KMS-11 (cell line): ENCODE measurements at regions not wholly inside any gene's neighbourhood (a gene's known extent, or its start where the extent isn't known, plus 50 kb on each side); places are given as distances from the start of the nearest gene placed in this dataset.

ENCODE experiments used
- H2AFZ ChIP-seq: fragments of 200-600 bp; sonication (generic); 2 replicates; pipeline ENCODE4 v1.6.1; 2016; ENCODE audit warnings: antibody characterized with exemption, mixed run types, low read depth
- H3K27ac ChIP-seq: fragments of 200-600 bp; sonication (generic); 2 replicates; pipeline ENCODE4 v1.6.1; 2016; ENCODE audit warnings: mild to moderate bottlenecking, mixed run types
- H3K27me3 ChIP-seq: fragments of 200-600 bp; sonication (generic); 2 replicates; pipeline ENCODE4 v1.6.1; 2017; ENCODE audit warnings: mild to moderate bottlenecking, low read depth, mixed run types, moderate library complexity; ENCODE audit not compliant: insufficient read depth
- H3K36me3 ChIP-seq: fragments of 200-600 bp; sonication (generic); 2 replicates; pipeline ENCODE4 v1.6.1; 2017; ENCODE audit warnings: mild to moderate bottlenecking, mixed run types; ENCODE audit not compliant: insufficient read depth
- H3K4me1 ChIP-seq: fragments of 200-600 bp; sonication (generic); 2 replicates; pipeline ENCODE4 v1.6.1; 2016; ENCODE audit warnings: mild to moderate bottlenecking, low read depth, mixed run types; ENCODE audit not compliant: poor library complexity, severe bottlenecking
- H3K4me2 ChIP-seq: fragments of 200-600 bp; sonication (generic); 2 replicates; pipeline ENCODE4 v1.7.0; 2016; ENCODE audit warnings: mild to moderate bottlenecking, mixed run types
- H3K4me3 ChIP-seq: fragments of 200-600 bp; sonication (generic); IDR thresholded peaks from 2 replicates; pipeline ENCODE4 v1.6.1; 2017; ENCODE audit warnings: low read depth, low read length, mixed read lengths; ENCODE audit not compliant: insufficient read depth
- H3K79me2 ChIP-seq: fragments of 200-600 bp; sonication (generic); 2 replicates; pipeline ENCODE4 v1.6.1; 2016; ENCODE audit warnings: low read depth, mixed run types; ENCODE audit not compliant: insufficient read depth
- H3K9ac ChIP-seq: fragments of 200-600 bp; sonication (generic); 2 replicates; pipeline ENCODE4 v1.6.1; 2016; ENCODE audit warnings: mild to moderate bottlenecking, mixed run types
- H4K20me1 ChIP-seq: fragments of 200-600 bp; sonication (generic); 2 replicates; pipeline ENCODE4 v1.6.1; 2016; ENCODE audit warnings: mild to moderate bottlenecking, mixed run types; ENCODE audit not compliant: insufficient read depth
- CTCF ChIP-seq: fragments of 200-600 bp; sonication (generic); conservative IDR thresholded peaks from 2 replicates; pipeline ENCODE4 v1.6.1; 2017; ENCODE audit warnings: low read depth, mild to moderate bottlenecking, antibody characterized with exemption, low read length, moderate library complexity, mixed read lengths

DNA sequence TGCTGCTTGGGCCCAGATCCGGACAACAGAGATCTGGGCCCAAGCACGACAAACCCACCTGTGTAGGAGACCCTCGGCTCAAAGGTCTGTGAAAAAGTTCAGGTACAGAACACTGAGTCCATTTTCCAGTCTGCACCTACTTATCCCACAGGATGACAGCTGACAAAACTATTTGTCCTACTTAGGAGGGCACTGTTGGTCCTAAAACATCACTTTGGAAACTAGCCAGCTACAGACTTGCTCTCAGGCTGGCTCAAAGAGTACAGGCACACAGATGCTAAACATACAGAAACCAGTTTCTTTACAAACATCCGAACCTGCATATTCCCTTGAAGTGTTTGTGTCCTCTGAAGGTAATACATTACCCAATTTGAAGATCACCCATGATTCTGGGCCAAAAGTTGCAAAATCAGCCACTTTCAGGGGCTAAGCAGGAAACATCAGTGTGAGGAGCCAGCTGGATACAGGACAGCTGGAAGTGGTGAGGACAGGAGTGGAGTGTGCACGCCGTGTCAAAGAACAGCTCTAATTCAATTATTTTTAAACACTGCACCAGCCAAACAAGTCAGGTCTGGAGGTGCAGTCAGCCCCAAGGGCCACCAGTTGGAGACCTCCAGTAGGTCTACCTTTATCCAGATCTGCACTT is 88.5 kb downstream of the NOC3L start:
- H4K20me1 ChIP-seq = no peaks in the 10 kb centered on the region
- no peak overlapping the region for H2AFZ ChIP-seq
- TF ChIP-seq CTCF = no peak
- no peaks in the 10 kb centered on the region for H3K79me2 ChIP-seq
- no peak overlapping the region for H3K4me3 ChIP-seq
- no peaks in the 10 kb centered on the region for H3K36me3 ChIP-seq
- H3K4me2 ChIP-seq = no peak overlapping the region
- H3K27me3 ChIP-seq = no peaks in the 10 kb centered on the region
- H3K4me1 ChIP-seq = no peaks in the 10 kb centered on the region
- no peak overlapping the region for H3K9ac ChIP-seq
- H3K27ac ChIP-seq = no peak overlapping the region

GRCh38 chr10:94276140-94276539 is 86.6 kb downstream of the NOC3L start:
- no peak overlapping the region for H3K9ac ChIP-seq
- TF ChIP-seq CTCF = no peak
- no peak overlapping the region for H3K4me3 ChIP-seq
- no peaks in the 10 kb centered on the region for H4K20me1 ChIP-seq
- H3K27ac ChIP-seq = no peak overlapping the region
- no peaks in the 10 kb centered on the region for H3K79me2 ChIP-seq
- no peak overlapping the region for H3K4me2 ChIP-seq
- no peak overlapping the region for H2AFZ ChIP-seq
- no peaks in the 10 kb centered on the region for H3K4me1 ChIP-seq
- no peaks in the 10 kb centered on the region for H3K36me3 ChIP-seq
- no peaks in the 10 kb centered on the region for H3K27me3 ChIP-seq

- no peaks in the 10 kb centered on the region for H3K79me2 ChIP-seq
These were observed 85.3 kb downstream of the NOC3L start for GRCh38 chr10:94277450-94277849.

GRCh38 chr10:94279835-94280709 is 82.7 kb downstream of the NOC3L start:
- Histone ChIP-seq H3K4me1 (no peaks in the 10 kb centered on the region), H3K27me3 (no peaks in the 10 kb centered on the region), H3K9ac (no peak overlapping the region), H3K79me2 (no peaks in the 10 kb centered on the region), H2AFZ (no peak overlapping the region), H3K4me2 (no peak overlapping the region), H3K4me3 (no peak overlapping the region), H4K20me1 (no peaks in the 10 kb centered on the region), H3K36me3 (no peaks in the 10 kb centered on the region), H3K27ac (no peak overlapping the region)
- peak; percentile 95 for TF ChIP-seq CTCF

More at GRCh38 chr10:94277450-94277849, 85.3 kb downstream of the NOC3L start:
- Histone ChIP-seq H3K4me2 (no peak overlapping the region), H2AFZ (no peak overlapping the region), H3K4me3 (no peak overlapping the region), H3K9ac (no peak overlapping the region), H3K27me3 (no peaks in the 10 kb centered on the region), H3K36me3 (no peaks in the 10 kb centered on the region), H3K4me1 (no peaks in the 10 kb centered on the region), H3K27ac (no peak overlapping the region), H4K20me1 (no peaks in the 10 kb centered on the region)
- no peak for TF ChIP-seq CTCF
